C4-2B (cell line): ENCODE measurements at regions not wholly inside any gene's neighbourhood (a gene's known extent, or its start where the extent isn't known, plus 50 kb on each side); places are given as distances from the start of the nearest gene placed in this dataset.

ENCODE experiments used
- H3K27ac ChIP-seq: fragments of 450-650 bp; 2 replicates; pipeline ENCODE4 v1.5.1; 2017
- ZFX ChIP-seq: fragments of 450-650 bp; IDR thresholded peaks from 2 replicates; pipeline ENCODE4 v1.6.1; 2017
- TF ChIP-seq, protein P1 (sequence below): fragments of 450-650 bp; conservative IDR thresholded peaks from 2 replicates; pipeline ENCODE4 v1.5.1; 2017; ENCODE audit warnings: mild to moderate bottlenecking

- H3K27ac ChIP-seq = no peak overlapping the region
- TF ChIP-seq, protein P1, sequence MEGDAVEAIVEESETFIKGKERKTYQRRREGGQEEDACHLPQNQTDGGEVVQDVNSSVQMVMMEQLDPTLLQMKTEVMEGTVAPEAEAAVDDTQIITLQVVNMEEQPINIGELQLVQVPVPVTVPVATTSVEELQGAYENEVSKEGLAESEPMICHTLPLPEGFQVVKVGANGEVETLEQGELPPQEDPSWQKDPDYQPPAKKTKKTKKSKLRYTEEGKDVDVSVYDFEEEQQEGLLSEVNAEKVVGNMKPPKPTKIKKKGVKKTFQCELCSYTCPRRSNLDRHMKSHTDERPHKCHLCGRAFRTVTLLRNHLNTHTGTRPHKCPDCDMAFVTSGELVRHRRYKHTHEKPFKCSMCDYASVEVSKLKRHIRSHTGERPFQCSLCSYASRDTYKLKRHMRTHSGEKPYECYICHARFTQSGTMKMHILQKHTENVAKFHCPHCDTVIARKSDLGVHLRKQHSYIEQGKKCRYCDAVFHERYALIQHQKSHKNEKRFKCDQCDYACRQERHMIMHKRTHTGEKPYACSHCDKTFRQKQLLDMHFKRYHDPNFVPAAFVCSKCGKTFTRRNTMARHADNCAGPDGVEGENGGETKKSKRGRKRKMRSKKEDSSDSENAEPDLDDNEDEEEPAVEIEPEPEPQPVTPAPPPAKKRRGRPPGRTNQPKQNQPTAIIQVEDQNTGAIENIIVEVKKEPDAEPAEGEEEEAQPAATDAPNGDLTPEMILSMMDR = no peak
- no peak for TF ChIP-seq ZFX
Observed at GRCh38 chr4:148634476-148634875, 192.3 kb upstream of the NR3C2 start.

DNA sequence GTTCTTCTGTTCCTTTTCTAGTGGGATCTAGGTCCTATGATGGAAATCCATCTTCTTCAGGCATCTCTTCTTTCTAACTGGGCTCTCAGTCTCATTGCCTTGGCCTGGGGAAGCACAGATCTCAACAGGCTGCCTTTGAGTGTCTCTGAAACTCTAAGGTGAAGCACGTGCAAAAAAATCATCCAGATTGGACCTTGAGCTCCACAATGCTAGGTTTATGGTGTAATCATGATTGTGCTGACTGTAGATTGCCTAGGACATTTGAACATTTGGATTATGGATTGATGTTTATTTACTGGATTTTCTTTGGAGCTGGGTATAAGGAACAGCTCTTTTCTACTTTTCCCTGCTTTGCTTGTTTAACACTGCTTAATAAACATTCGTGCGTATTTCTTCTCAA, 191.5 kb upstream of the NR3C2 start:
- no peak for TF ChIP-seq ZFX
- TF ChIP-seq, protein P1 = no peak
- H3K27ac ChIP-seq = no peak overlapping the region

DNA sequence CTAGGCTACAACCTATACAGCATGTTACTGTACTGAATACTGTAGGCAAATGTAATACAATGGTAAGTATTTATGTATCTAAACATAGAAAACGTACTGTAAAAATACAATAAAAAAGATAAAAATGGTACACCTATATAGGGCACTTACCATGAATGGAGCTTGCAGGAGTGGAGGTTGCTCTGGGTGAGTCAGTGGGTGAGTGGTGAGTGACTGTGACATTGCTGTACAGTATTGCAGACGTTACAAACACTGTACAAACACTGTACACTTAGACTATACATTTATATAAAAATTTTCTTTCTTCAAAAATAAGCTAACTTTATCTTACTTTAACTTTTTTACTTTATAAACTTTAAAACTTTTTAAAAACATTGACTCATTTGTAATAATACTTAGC, 190.3 kb upstream of the NR3C2 start:
- TF ChIP-seq ZFX = no peak
- TF ChIP-seq, protein P1 = no peak
- no peak overlapping the region for H3K27ac ChIP-seq

DNA sequence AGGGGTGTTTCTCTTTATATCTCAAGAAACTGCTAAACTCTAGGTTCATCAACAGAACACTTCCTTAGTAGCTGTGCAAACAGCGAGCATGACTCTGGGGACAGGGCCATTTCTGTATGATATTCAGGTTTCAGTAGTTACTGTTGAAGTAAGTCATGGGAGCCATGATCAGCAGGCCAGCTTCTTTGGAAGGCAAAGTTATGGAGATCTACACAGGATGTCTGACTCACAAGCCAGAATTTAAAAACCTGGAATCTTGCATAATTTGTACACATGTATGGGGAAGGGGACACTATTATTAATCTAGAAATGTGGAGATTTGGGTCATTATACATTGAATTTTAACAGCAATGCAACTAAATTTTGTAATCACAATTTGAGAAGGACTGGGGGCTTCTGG, 187.8 kb upstream of the NR3C2 start:
- H3K27ac ChIP-seq = no peak overlapping the region
- TF ChIP-seq, protein P1 = no peak
- TF ChIP-seq ZFX = no peak

DNA sequence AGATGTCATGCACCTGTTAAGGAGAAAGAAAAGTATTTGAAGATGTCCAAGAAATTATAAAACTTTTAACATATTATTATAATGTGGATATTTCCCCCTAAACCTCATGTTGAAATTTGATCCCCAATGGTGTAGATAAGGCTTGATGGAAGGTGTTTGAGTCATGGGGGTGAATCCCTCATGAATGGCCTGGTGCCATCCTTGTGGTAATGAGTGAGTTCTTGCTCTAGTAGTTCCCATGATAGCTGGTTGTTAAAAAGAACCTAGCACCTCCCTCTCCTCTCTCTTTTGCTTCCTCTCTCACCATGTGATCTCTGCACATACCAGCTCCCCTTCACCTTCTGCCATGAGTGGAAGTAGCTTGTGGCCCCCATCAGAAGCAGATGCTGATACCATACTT, 176.6 kb upstream of the NR3C2 start:
- TF ChIP-seq ZFX = no peak
- TF ChIP-seq, protein P1 = no peak
- H3K27ac ChIP-seq = no peak overlapping the region

DNA sequence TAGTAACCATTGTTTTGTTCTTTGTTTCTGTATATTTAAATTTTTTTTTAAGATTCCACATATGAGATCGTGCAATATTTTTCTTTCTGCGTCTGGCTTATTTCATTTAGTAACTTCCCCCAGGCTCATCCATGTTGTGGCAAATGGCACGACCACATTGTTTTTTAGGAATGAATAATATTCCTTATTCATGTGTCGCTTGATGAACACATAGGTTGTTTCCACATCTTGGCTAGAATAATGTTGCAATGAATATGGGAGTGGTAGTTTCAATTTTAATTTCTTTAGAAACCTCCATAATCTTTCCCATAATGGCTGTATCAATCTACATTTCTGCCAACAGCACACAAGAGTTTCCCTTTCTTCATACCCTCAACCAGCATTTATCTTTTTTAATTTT, 166.8 kb upstream of the NR3C2 start:
- H3K27ac ChIP-seq = no peak overlapping the region
- TF ChIP-seq, protein P1 = no peak
- TF ChIP-seq ZFX = no peak

DNA sequence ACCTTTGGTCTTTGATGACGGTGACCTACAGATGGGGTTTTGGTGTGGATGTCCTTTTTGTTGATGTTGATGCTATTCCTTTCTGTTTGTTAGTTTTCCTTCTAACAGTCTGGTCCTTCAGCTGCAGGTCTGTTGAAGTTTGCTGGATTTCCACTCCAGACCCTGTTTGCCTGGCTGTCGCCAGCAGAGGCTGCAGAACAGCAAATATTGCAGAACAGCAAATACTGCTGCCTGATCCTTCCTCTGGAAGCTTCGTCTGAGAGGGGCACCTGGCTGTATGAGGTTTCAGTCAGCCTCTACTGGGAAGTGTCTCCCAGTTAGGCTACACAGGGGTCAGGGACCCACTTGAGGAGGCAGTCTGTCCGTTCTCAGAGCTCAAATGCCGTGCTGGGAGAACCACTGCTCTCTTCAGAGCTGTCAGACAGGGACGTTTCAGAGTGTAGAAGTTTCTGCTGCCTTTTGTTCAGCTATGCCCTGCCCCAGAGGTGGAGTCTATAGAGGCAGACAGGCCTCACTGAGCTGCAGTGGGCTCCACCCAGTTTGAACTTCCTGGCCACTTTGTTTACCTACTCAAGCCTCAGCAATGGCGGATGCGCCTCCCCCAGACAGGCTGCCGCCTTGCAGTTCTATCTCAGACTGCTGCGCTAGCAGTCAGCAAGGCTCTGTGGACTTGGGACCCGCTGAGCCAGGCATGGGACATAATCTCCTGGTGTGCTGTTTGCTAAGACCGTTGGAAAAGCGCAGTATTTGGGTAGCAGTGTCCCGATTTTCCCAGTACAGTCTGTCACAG, 156.4 kb upstream of the NR3C2 start:
- TF ChIP-seq, protein P1 = peak; percentile 31
- peak overlapping the region; percentile 73 for H3K27ac ChIP-seq
